GM19023 (cell line): ENCODE measurements at regions not wholly inside any gene's neighbourhood (a gene's known extent, or its start where the extent isn't known, plus 50 kb on each side); places are given as distances from the start of the nearest gene placed in this dataset.

Experiments used
- ATAC-seq: cut with Tn5 transposase; IDR thresholded peaks from one replicate; pipeline ENCODE4 v1.9.1; 2021; ENCODE audit warnings: mild to moderate bottlenecking, moderate library complexity; ENCODE audit not compliant: unreplicated experiment

DNA sequence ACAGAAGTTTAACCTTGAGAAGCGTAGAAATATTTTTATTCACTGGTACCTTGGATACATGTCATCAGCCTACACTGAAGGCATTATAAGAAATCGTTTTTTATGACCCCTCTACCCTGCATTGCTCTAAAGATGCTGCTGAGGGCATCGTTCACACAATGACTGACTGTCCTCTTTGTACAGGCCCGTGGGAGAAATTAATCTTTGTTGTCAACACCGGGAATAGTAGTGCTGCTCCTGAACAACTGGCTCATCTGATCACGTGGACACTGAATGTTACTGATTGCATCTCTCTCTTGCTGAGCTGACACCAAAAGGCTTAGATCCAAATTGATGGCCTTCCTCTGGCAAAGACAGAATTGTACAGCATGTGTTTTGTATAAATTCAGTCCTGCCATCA, 157.1 kb upstream of the SMLR1 start:
- ATAC-seq, result no peak

DNA sequence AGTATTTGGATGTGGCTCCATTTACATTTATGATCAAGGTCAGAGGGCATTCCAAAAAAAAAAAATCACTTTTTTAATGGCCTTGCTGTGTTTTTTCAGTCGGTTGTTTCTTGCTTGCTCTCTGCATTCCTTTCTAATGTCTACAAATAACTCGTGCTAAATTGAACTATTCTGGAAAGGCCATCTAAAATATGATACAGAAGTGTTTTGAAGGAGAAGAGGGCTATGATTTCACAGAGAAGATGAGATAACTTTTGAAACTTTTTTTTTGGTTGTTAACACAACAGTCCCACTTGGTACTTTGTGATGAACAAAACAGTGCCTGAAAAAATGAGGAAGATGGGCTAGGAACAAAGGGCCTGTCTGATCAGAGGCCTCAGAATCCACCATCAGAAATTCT, 156.1 kb upstream of the SMLR1 start:
- ATAC-seq, result no peak

DNA sequence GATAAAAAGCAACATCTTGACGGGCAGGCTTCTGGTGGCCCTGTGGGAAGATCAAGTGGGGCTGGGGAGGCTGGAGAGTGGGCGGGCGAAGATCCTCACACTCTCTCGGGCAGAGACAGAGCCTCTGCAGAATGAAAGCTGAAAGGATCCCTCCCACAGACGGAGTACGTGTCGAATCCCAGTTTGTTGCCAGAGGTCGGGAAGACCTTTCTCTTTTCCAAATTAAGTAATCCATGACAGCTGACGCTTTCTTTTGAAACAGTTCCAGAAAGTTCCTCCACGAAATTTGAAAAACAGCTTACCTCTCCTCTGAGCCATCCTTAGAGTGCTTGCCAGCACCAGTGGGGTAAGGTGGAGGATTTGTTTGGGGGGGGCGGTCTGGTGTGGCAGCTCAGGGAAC, 155.6 kb upstream of the SMLR1 start:
- ATAC-seq, result no peak

- no peak for ATAC-seq
These were observed 155.1 kb upstream of the SMLR1 start for GRCh38 chr6:130672153-130672552.

- ATAC-seq, result no peak
These were observed 152.6 kb upstream of the SMLR1 start for GRCh38 chr6:130674604-130675003.

- ATAC-seq, result no peak
These were observed 152.1 kb upstream of the SMLR1 start for GRCh38 chr6:130675072-130675471.

DNA sequence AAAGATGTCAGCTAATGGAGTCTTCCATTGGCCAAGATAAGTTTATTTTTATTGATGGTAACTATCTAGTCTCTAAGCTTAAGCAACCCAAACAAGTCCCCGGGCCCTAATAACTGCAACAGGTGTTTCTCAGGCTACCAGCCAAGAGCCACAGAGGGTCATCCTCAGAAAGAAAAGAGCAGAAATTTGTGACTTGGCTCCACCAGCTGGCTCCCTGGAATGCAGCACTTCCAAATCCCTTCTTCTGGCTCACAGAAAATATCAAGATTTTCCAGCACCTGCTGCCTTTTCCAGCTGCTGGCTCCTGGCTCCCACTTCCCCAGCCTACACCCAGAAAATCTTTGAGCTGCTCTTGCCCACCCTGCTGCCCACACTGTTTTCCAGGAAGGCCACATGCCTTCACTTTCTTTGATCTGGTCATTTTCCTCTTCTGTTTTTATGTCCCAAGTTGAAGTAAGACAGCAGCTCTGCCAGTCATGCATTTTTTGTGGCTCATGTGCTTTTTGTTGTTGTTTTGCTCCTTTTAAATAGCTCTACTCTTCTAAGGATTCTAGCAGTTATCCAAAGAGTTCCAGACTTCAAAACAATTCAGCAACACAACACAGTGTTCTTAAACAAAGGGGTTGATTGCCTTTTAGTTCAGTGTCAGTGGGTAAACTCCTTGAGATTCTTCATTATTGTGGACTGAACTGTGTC, 151.0 kb upstream of the SMLR1 start:
- ATAC-seq, result no peak

GRCh38 chr6:130676773-130677144, 150.4 kb upstream of the SMLR1 start:
- ATAC-seq, result no peak

- ATAC-seq, result no peak
These were observed 149.9 kb upstream of the SMLR1 start for GRCh38 chr6:130677312-130677711.

GRCh38 chr6:130677766-130678165, 149.4 kb upstream of the SMLR1 start:
- no peak for ATAC-seq

DNA sequence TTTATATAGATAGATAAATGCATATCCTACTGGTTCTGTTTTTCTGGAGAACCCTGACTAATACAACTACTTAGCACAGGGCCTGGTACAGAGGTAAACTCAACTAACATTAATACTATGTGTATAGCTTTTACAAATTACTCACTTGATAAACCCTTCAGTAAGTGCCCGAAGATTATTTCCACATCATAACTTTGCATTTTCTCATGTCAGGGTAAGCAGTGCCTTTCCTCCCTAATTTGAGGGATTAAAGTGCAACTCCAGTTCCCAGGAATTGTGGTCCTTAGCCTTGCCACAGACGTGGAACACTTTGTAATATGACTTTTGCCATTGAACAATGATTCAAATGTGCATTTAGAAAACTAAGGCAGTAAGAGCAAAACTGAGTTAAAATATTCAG, 147.5 kb upstream of the SMLR1 start:
- ATAC-seq, result no peak

- ATAC-seq, result no peak
These were observed 147.1 kb upstream of the SMLR1 start for GRCh38 chr6:130680116-130680515.

GRCh38 chr6:130681028-130681427, 146.2 kb upstream of the SMLR1 start:
- ATAC-seq, result no peak

GRCh38 chr6:130682066-130682465, 145.1 kb upstream of the SMLR1 start:
- no peak for ATAC-seq

- no peak for ATAC-seq
These were observed 143.3 kb upstream of the SMLR1 start for GRCh38 chr6:130683761-130684517.

- no peak for ATAC-seq
These were observed 134.5 kb upstream of the SMLR1 start for GRCh38 chr6:130692659-130693058.

- no peak for ATAC-seq
These were observed 133.3 kb upstream of the SMLR1 start for GRCh38 chr6:130693944-130694343.

DNA sequence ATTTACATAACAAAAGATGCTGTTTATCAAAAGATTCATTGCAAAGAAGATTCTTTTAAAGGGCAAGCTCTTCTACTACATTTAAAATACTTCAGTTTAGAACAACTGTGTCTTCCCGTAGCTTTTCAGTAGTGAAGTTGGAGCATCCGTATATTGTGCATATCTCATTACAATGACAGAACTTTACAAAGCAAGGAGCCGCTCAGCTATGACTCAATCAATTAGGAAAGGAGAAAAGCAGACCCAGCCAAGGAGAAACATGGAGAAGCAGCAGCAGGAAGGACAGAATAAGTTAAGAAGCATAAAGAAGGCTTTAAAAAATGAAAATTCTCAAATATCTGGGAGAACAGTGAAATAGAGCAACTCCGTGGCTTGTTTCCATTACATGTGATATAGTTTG, 132.6 kb upstream of the SMLR1 start:
- ATAC-seq, result no peak

DNA sequence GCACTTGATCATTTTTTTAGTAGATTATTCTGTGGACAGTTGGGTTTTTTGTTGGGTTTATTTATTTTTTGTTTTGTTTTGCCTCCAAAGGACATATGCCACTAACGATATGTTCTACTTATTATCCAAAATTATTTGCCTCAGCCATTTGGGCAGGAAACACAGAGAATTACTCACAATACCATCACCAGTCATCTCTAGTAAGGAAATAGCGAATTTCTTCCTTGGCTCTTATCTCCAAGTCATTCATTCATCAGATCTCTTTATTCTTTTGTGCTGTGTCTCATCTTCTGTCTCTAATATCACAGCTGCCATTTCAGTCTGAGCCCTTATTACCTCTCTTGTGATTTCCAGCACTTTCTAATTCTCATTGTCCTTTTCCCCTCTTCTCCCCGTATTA, 130.4 kb upstream of the SMLR1 start:
- ATAC-seq, result no peak

- ATAC-seq, result peak; percentile 48
These were observed 129.8 kb upstream of the SMLR1 start for GRCh38 chr6:130697271-130697994.

GRCh38 chr6:130697995-130698535, 129.1 kb upstream of the SMLR1 start:
- peak; percentile 95 for ATAC-seq

GRCh38 chr6:130699742-130700141, 127.5 kb upstream of the SMLR1 start:
- no peak for ATAC-seq
